PC-9 (cell line): ENCODE measurements at regions not wholly inside any gene's neighbourhood (a gene's known extent, or its start where the extent isn't known, plus 50 kb on each side); places are given as distances from the start of the nearest gene placed in this dataset.

Experiments used
- BruUV-seq: library from RNA; stranded (reverse); fragments of 400-500 nt; replicated peaks from 2 replicates; lab custom pipeline; 2021; lab: Mats Ljungman, UMichigan
- CTCF ChIA-PET: fragments of 300-600 bp; sonication (Branson Sonifier 250); formaldehyde crosslinking; loops from one replicate; lab custom pipeline; 2022; ENCODE audit warnings: antibody characterized with exemption; lab: Charles Lee
- POLR2A ChIA-PET: fragments of 300-600 bp; sonication (Branson Sonifier 250); formaldehyde crosslinking; loops from one replicate; lab custom pipeline; 2022; ENCODE audit warnings: antibody characterized with exemption; ENCODE audit not compliant: unreplicated experiment; lab: Charles Lee
- DNase-seq, 2 experiments: peaks; one replicate each; pipeline versions ENCODE4 v3.0.0 to v3.0.0-alpha.2; 2015 to 2022; ENCODE audit warnings: mixed read lengths in 1 of 2
- H2AFZ ChIP-seq: fragments of 200-600 bp; sonication (generic); 2 replicates; pipeline ENCODE4 v1.8.1; 2017; ENCODE audit warnings: antibody characterized with exemption
- H3F3A ChIP-seq: fragments of 200-600 bp; sonication (generic); 2 replicates; pipeline ENCODE4 v1.8.1; 2017; ENCODE audit warnings: antibody characterized with exemption, mild to moderate bottlenecking, low read depth; ENCODE audit not compliant: insufficient read depth
- H3K27ac ChIP-seq: fragments of 200-600 bp; sonication (generic); 2 replicates; pipeline ENCODE4 v1.6.1; 2016; ENCODE audit warnings: mixed run types
- H3K27me3 ChIP-seq: fragments of 200-600 bp; sonication (generic); 2 replicates; pipeline ENCODE4 v1.6.1; 2016; ENCODE audit warnings: low read depth, mixed run types; ENCODE audit not compliant: insufficient read depth
- H3K36me3 ChIP-seq: fragments of 200-600 bp; sonication (generic); 2 replicates; pipeline ENCODE4 v1.6.1; 2016; ENCODE audit warnings: low read depth, mixed run types
- H3K4me1 ChIP-seq: fragments of 200-600 bp; sonication (generic); replicated peaks from 2 replicates; pipeline ENCODE4 v1.6.1; 2016; ENCODE audit warnings: mixed run types; ENCODE audit not compliant: insufficient read depth
- H3K4me2 ChIP-seq: fragments of 200-600 bp; sonication (generic); 2 replicates; pipeline ENCODE4 v1.6.1; 2017; ENCODE audit warnings: mixed run types
- H3K4me3 ChIP-seq: fragments of 200-600 bp; sonication (generic); 2 replicates; pipeline ENCODE4 v1.6.1; 2016; ENCODE audit warnings: mixed run types
- H3K79me2 ChIP-seq: fragments of 200-600 bp; sonication (generic); 2 replicates; pipeline ENCODE4 v1.6.1; 2017; ENCODE audit warnings: low read depth, mixed run types
- H3K9me2 ChIP-seq: fragments of 200-600 bp; sonication (generic); 2 replicates; pipeline ENCODE4 v1.8.1; 2017; ENCODE audit warnings: mild to moderate bottlenecking; ENCODE audit not compliant: insufficient read depth
- H3K9me3 ChIP-seq: fragments of 200-600 bp; sonication (generic); 2 replicates; pipeline ENCODE4 v1.8.1; 2016; ENCODE audit warnings: low read depth; ENCODE audit not compliant: insufficient read depth
- H4K20me1 ChIP-seq: fragments of 200-600 bp; sonication (generic); 2 replicates; pipeline ENCODE4 v1.8.1; 2017; ENCODE audit not compliant: insufficient read depth
- CTCF ChIP-seq: fragments of 200-600 bp; sonication (generic); conservative IDR thresholded peaks from 2 replicates; pipeline ENCODE4 v1.6.1; 2017; ENCODE audit warnings: mixed run types, antibody characterized with exemption, mild to moderate bottlenecking, moderate library complexity
- EZH2 ChIP-seq: fragments of 200-600 bp; sonication (generic); IDR thresholded peaks from 2 replicates; pipeline ENCODE4 v1.8.0; 2017; ENCODE audit warnings: antibody characterized with exemption, low read depth
- intact Hi-C: fragments of 100-400 bp; cut with micrococcal nuclease; formaldehyde crosslinking; loops from one replicate; pipeline ENCODE4 v1.10.0; 2022; ENCODE audit not compliant: unreplicated experiment

GRCh38 chr6:11380549-11380948 lies 148.1 kb upstream of the NEDD9 start:
- intact Hi-C loops = no loop called here
- no peak overlapping the region for H3K4me3 ChIP-seq
- H3K9me3 ChIP-seq = no peaks in the 10 kb centered on the region
- no peak overlapping the region for H3K4me2 ChIP-seq
- no peak for DNase-seq
- no peaks in the 10 kb centered on the region for H3K27me3 ChIP-seq
- ChIA-PET CTCF (no interaction called here), POLR2A (interaction anchor here (0.6 kb wide), 1 partner anchor 10 kb away, joined by 12 read pairs; no protein-coding TSS in a partner anchor)
- no peaks in the 10 kb centered on the region for H3K9me2 ChIP-seq
- H4K20me1 ChIP-seq = no peaks in the 10 kb centered on the region
- no peaks in the 10 kb centered on the region for H3F3A ChIP-seq
- no peaks in the 10 kb centered on the region for H3K79me2 ChIP-seq
- no peak for TF ChIP-seq EZH2
- TF ChIP-seq CTCF = no peak
- H3K4me1 ChIP-seq = no peaks in the 10 kb centered on the region
- H2AFZ ChIP-seq = no peak overlapping the region
- H3K27ac ChIP-seq = no peak overlapping the region
- BruUV-seq = no TSS peak
- no peaks in the 10 kb centered on the region for H3K36me3 ChIP-seq

- H3K27me3 ChIP-seq = no peaks in the 10 kb centered on the region
- intact Hi-C loops = no loop called here
- no peaks in the 10 kb centered on the region for H3K4me1 ChIP-seq
- no peaks in the 10 kb centered on the region for H4K20me1 ChIP-seq
- H3F3A ChIP-seq = no peaks in the 10 kb centered on the region
- H3K36me3 ChIP-seq = no peaks in the 10 kb centered on the region
- no peak overlapping the region for H3K27ac ChIP-seq
- ChIA-PET CTCF (no interaction called here), POLR2A (no interaction called here)
- no peak overlapping the region for H3K4me2 ChIP-seq
- no peaks in the 10 kb centered on the region for H3K9me3 ChIP-seq
- no peaks in the 10 kb centered on the region for H3K79me2 ChIP-seq
- TF ChIP-seq CTCF = no peak
- no peak for TF ChIP-seq EZH2
- BruUV-seq = no TSS peak
- H3K4me3 ChIP-seq = no peak overlapping the region
- no peak for DNase-seq
- no peak overlapping the region for H2AFZ ChIP-seq
- H3K9me2 ChIP-seq = no peaks in the 10 kb centered on the region
These were observed 147.3 kb upstream of the NEDD9 start for GRCh38 chr6:11379805-11380204.

GRCh38 chr6:11378639-11379038 lies 146.2 kb upstream of the NEDD9 start:
- Histone ChIP-seq H4K20me1 (no peaks in the 10 kb centered on the region), H3K4me2 (no peak overlapping the region), H3K9me3 (no peaks in the 10 kb centered on the region), H3F3A (no peaks in the 10 kb centered on the region), H3K4me1 (no peaks in the 10 kb centered on the region), H3K36me3 (no peaks in the 10 kb centered on the region), H3K4me3 (no peak overlapping the region), H2AFZ (no peak overlapping the region), H3K27me3 (no peaks in the 10 kb centered on the region), H3K9me2 (no peaks in the 10 kb centered on the region), H3K27ac (no peak overlapping the region), H3K79me2 (no peaks in the 10 kb centered on the region)
- intact Hi-C loops = no loop called here
- CTCF ChIA-PET = no interaction called here
- no peak for DNase-seq
- BruUV-seq = no TSS peak
- TF ChIP-seq CTCF = no peak
- TF ChIP-seq EZH2 = no peak
- POLR2A ChIA-PET = no interaction called here
